Fibroblast of pulmonary artery (primary cell): ENCODE measurements at regions not wholly inside any gene's neighbourhood (a gene's known extent, or its start where the extent isn't known, plus 50 kb on each side); places are given as distances from the start of the nearest gene placed in this dataset.
A peak's percentile ranks its signal among the peaks of the same experiment; 100 is the strongest.

Experiments
- DNase-seq: peaks from one replicate; pipeline ENCODE4 v3.0.0-alpha.2; 2010; ENCODE audit warnings: low read depth
- H3K4me3 ChIP-seq: replicated peaks from 2 replicates; pipeline ENCODE4 v1.5.1; 2011; ENCODE audit warnings: low read depth, mild to moderate bottlenecking, control low read depth, low read length, moderate library complexity
- TF ChIP-seq, protein P1 (sequence below): IDR thresholded peaks from 2 replicates; pipeline ENCODE4 v1.5.1; 2011; ENCODE audit warnings: mild to moderate bottlenecking, control low read depth, low read length, inconsistent platforms; ENCODE audit errors: missing control alignments

DNA sequence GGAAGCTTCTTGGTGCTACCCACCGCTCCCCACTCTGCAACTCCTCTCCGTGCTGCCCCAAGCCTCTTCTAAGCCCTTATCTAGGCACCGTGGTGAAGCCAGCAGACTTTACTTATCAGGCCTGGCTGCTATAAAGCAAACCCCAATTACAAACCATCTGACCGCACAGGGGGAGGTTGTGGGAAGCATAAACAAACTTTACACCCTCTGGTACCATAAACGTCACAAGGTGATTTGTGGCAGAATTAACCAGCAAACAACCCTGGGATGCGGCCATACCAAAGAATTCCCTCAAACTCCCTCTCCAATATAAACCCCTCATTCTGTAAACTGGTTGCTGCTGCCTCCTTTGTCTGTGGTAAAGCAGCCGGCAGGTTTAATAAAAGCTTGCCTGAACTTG lies 55.2 kb downstream of the MAGEC2 start:
- no peak for DNase-seq
- TF ChIP-seq, protein P1, sequence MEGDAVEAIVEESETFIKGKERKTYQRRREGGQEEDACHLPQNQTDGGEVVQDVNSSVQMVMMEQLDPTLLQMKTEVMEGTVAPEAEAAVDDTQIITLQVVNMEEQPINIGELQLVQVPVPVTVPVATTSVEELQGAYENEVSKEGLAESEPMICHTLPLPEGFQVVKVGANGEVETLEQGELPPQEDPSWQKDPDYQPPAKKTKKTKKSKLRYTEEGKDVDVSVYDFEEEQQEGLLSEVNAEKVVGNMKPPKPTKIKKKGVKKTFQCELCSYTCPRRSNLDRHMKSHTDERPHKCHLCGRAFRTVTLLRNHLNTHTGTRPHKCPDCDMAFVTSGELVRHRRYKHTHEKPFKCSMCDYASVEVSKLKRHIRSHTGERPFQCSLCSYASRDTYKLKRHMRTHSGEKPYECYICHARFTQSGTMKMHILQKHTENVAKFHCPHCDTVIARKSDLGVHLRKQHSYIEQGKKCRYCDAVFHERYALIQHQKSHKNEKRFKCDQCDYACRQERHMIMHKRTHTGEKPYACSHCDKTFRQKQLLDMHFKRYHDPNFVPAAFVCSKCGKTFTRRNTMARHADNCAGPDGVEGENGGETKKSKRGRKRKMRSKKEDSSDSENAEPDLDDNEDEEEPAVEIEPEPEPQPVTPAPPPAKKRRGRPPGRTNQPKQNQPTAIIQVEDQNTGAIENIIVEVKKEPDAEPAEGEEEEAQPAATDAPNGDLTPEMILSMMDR, result no peak
- H3K4me3 ChIP-seq, result no peak overlapping the region

- TF ChIP-seq, protein P1, result no peak
- no peak overlapping the region for H3K4me3 ChIP-seq
- DNase-seq, result no peak
Measured at GRCh38 chrX:142134533-142134932, 70.6 kb downstream of the MAGEC2 start.

DNA sequence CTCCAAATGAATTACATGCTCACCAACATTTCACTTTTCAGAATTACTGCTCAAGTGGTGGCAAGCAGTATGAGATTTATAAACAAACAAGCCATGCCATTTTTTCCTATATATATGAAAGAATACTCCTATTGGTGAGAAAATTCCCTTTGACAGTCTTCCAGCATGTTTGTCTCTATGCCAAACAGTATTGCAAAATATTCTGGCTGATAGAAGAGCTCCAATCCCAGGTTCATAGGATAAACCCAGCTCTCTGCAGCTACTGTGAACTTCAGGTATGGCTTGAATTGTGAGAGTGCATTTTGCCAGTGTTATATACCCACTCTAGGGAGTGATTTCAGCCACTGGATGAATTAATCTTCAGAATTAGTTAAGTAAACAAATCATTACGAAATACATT lies 108.8 kb downstream of the MAGEC2 start:
- no peak overlapping the region for H3K4me3 ChIP-seq
- peak; percentile 4 for DNase-seq
- TF ChIP-seq, protein P1, result no peak

- TF ChIP-seq, protein P1, result no peak
- no peak overlapping the region for H3K4me3 ChIP-seq
- peak; percentile 0 for DNase-seq
Measured at GRCh38 chrX:142095651-142096245, 109.3 kb downstream of the MAGEC2 start.

GRCh38 chrX:142089193-142089592 lies 115.9 kb downstream of the MAGEC2 start:
- TF ChIP-seq, protein P1, result peak; percentile 49
- H3K4me3 ChIP-seq, result no peak overlapping the region
- DNase-seq, result peak; percentile 44

- TF ChIP-seq, protein P1, result no peak
- no peak overlapping the region for H3K4me3 ChIP-seq
- peak; percentile 2 for DNase-seq
Measured at GRCh38 chrX:142084611-142085010, 120.5 kb downstream of the MAGEC2 start.

DNA sequence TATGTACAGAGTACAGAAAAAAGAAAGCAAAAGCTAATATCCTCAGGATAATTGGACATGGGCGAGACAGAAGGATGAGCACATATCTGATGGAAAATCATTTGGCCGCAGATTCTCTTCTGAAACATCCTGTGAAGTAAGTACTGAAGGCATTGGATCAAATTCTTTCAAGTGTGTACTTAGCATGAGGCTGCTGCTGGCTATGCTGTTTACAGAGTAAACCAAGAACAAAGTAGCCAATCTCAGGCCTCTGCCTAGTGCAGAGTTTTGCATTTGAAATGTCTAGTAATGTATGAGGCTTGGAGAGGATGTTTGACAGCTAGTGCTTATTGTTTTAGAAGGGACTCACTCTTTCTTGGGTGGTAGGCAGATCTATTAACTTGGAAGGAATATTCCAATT lies 128.5 kb downstream of the MAGEC2 start:
- DNase-seq, result no peak

More for the DNA sequence above, 128.5 kb downstream of the MAGEC2 start:
- no peak overlapping the region for H3K4me3 ChIP-seq
- TF ChIP-seq, protein P1, result no peak
